Stimulated activated CD8-positive, alpha-beta memory T cell treated with anti-CD3 and anti-CD28 coated beads, Interleukin-15, amount 100 ng/mL, for 48 hours (primary cell): ENCODE measurements at regions not wholly inside any gene's neighbourhood (a gene's known extent, or its start where the extent isn't known, plus 50 kb on each side); places are given as distances from the start of the nearest gene placed in this dataset.

Experiments
- DNase-seq, 2 donors: peaks; one replicate each; pipeline ENCODE4 v3.0.0-alpha.2; 2020; ENCODE audit warnings: low read depth in 2 of 2

- DNase-seq = no peak
These were observed 73.4 kb downstream of the PITPNM2 start for GRCh38 chr12:123077298-123078119.

DNA sequence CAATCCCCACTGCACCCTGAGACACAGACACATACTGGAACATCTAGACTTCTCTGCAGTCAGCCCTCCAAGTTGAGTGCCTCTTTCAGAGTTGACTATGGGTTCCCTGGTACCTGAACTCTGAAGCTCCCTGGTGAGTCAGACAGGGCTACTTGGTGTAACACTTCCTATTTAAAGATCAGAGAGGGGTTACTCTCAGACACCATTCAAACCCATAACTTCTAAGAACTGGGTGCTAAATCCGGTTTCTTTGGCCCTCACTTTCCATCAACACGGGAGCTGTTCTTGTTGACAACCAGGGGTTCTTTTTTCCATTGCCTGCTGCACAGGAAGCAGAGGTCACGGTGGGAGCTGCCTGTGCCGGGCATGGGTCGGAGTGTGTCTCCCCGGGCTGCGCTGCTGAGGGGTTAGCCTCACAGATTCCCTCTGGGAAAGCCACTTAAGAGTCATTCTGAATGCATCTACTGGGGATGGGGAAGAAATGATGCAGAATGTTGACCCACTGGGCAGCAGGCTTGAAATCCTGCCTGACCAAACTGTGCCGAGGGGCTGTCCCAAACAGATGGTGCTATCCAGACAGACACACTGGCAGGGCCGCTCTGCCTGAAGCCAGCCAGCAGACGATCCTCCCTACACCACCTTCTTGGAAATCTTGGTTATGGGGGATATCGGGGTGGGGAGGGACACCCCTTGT is 74.1 kb downstream of the PITPNM2 start:
- peak; percentile 39 to 47 for DNase-seq

DNA sequence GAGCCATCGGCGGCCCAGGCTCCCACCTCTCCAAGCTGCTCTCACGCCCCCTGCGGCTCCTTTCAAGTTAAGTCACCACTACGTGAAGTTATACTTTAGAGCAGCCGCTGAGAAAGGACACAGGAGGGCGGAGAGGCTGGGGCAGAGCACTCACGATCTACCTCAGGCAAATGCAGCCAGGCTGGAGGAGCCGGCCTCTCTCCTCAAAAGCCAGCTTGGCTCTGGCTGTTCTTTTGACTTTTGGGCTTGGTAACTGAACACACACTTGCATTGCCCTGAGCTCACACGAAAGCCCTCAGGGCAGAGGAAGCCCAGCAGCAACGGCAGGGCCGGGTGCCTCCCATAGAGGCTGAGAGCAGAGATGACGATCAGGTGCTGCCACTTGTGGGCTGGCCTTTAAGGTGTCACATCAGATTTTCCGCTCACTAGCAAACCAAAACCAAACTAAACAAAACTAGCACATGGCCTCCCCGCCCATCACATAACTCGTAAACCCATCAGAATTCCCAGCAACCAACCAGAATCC is 75.2 kb downstream of the PITPNM2 start:
- peak; percentile 64 to 71 for DNase-seq

DNA sequence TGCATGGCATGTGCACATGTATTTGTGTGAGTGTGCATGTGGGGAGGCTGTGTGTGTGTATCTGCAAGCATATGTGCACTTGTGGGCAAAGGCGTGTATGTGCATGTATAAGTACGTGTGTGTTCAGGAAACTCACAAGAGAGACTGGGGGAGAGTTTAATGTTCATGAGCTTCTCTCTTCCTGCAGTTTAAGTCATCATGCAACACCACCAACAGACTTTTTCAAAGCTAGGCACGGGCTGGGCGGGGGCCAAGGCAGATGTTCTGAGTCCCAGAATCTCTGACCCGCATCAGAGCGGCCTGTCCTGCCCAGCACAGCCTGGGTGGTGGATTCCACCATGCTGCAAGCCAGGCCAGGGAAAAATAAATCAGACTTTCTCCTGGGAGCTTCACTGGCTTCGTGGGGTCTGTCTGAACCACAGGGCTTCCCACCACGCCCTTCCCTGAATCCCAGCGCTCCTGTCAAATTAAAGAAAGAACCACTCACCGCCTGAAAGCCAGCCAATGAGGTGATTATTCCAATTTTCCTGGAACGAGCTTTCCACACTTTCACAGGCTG is 75.7 kb downstream of the PITPNM2 start:
- DNase-seq = no peak

GRCh38 chr12:123073962-123074801 is 76.7 kb downstream of the PITPNM2 start:
- DNase-seq = no peak

DNA sequence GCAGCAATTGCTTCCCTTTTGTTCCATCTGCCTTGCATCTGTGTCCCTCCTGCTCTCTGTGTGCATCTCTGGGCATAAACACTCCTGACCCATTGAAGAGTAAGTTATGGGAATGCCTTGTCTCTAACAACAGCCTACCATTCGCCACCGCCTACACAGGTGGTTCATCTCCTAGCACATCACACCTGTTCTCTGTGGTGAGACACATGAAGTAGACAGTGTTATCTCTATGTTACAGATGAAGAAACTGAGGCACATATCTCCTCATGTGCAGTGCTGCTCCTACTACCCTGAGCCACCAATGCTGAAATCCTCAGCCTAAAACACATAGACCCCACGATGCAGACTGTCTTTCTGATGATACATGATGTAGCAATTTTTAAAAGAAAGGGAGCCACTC is 77.6 kb downstream of the PITPNM2 start:
- DNase-seq = no peak

- no peak for DNase-seq
These were observed 79.0 kb downstream of the PITPNM2 start for GRCh38 chr12:123071857-123072256.

- no peak for DNase-seq
These were observed 79.6 kb downstream of the PITPNM2 start for GRCh38 chr12:123071099-123071800.

GRCh38 chr12:123070267-123071081 is 80.4 kb downstream of the PITPNM2 start:
- DNase-seq = no peak

DNA sequence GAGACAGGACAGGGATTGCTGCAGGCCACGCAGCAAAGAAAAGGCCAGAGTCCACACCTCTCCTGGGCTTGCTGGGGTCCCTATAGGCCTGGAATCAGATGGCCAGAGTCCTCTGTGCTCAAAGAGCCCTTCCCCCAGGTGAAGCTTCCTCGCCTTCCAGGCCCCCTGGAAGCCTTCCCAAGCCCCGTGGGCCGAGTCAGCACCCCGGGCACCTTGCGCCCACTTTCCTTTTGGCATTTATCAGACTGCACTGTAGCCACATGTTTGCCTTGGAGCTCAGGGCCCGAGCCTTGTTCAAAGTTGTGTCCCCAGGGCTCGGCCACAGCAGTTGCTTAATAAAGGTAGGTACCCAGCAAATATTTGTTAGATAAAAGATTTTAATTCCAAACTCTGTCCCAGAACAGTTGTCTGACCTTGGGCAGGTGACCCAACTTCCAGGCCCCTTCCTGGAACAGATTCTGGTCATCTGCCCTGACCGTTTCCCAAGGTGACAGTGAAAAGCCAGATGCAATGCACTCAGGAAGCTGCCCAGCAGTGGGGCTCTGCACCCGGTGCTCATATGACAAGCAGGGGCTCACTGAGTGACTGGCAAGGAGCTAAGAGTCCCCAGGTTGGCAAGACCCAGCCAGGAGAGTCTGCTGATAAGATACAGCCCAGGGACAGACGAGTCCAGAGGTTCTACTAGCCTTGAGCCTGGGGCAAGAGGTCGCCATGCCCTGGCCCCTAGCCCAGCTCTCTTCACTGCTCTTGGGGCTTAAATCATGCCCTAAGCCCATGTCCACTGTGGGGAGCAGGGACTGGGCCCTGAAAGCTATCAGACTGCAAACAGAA is 81.2 kb downstream of the PITPNM2 start:
- no peak for DNase-seq

- no peak for DNase-seq
These were observed 83.2 kb downstream of the PITPNM2 start for GRCh38 chr12:123067654-123068053.

- no peak for DNase-seq
These were observed 84.5 kb downstream of the PITPNM2 start for GRCh38 chr12:123066384-123066710.

DNA sequence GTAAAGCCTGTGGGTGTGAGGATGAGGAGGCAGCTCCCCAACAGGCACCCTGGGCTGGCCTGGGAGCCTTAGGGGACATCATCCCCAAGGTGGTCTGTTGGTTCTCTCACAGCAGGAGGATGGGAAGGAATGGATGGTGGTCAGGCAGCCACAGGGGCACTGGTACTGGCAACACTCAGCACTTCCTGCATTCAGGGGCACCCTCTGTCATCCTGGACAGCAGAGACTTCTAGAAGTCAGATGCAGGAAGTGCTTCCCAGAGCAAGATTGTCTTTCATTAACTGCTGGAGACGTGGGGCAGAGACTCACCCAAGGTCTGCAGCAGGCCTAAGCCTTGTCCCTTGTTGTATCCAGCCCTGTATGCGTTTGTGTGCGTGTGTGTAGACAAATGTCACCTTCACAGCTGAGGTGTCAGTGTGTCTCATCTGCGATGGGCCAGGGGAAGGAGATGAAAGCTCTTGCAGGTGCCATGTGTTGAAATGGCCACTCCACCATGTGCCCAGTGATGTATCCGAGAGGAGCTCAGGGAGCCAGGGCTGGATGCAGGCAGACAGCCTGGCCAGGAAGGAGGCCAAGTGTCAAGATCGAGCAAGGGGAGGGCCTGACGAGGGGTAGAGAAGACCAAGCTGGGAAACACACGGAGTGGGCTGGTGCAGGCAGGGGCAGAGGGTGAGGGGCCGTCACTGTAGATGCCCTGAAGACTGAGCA is 85.1 kb downstream of the PITPNM2 start:
- DNase-seq = no peak

GRCh38 chr12:123064885-123065619 is 84.6 kb downstream of the ARL6IP4 start:
- no peak for DNase-seq

GRCh38 chr12:123064366-123064765 is 83.9 kb downstream of the ARL6IP4 start:
- no peak for DNase-seq

DNA sequence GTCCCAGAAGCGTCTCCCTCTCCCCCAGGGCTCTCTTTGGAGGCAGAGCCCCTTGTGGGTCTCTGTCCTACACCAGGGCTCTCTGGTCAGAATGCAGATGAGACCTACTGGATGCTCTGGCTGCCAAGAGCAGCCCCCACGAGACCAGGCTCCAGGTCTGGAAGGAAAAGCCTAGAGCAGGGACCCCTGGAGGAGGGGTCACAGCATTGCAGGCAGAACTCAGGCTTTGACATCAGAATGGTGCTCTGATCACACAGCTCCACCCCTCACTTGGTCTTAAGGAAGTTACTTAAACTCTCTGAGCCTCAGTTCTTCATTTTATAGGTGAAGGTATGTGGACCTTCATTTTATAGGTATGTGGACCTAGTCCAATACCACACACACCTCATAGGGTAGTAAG is 83.1 kb downstream of the ARL6IP4 start:
- no peak for DNase-seq

DNA sequence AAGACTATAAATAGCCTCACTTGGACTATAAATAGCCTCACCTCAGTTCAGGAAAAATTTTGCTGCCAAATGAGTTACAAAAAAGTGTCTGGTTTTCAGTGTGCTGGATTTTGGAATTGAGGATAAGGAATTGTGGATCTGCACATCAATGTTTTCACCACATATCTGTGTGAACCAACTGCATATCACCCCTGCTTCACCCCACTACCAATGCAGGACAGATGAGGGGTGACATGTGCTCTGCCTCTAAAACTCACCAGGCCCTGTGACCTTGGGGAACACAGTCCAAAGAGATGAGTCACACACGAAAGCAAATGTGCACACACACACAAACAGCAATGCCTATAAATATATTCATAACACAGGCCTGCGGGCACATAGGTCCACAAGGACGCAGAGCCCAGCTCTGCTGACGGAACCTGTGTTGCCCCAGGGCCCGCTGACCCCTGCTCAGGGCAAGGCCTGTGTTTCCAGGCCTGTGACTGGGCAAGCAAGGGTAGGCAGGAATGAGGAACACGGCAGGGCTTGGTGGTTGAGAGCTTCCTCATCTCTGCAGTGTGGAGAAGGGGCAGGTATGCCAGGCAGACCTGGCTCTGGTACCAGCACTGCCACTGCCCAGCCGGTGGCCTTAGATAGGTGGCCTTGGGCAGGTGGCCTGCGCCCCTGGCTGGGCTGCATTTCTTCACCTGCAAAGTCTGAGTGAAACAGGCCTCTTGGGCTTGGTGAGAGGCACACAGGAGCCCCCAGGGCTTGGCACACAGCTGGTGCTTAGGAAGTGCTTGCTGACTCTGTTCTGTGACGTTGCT is 82.4 kb downstream of the ARL6IP4 start:
- DNase-seq = no peak
